ENCODE measurements at regions not wholly inside any gene's neighbourhood (a gene's known extent, or its start where the extent isn't known, plus 50 kb on each side); places are given as distances from the start of the nearest gene placed in this dataset.

DNA sequence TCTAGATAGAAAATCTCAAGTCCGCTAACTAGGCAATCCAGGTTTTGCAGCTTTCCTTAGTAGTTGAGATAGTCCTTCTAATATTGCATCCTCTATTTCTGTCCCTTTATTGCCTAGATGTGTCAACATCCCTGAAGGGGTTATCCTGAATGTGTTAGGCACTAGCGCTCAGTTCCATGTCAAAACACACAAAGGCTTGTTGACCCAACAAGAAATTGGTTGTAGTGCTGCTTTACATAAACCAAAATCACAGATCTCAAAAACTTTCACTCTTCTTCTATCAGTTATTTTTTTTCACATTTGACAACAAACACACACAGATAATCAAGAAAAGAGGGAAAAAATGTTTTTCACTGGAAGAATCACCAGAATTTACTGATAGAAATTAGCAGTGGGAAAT, 51.4 kb upstream of the SOX2 start:
- H3K27ac ChIP-seq = no peak overlapping the region
- H3K4me1 ChIP-seq = no peaks in the 10 kb centered on the region
- H3K9me3 ChIP-seq (replicated peaks in 1 of 11) = no peaks in the 10 kb centered on the region
- no peak overlapping the region for H3K4me3 ChIP-seq
- no peaks in the 10 kb centered on the region for H4K20me1 ChIP-seq
- H3K9ac ChIP-seq = no peak overlapping the region
- no peaks in the 10 kb centered on the region for H3K36me3 ChIP-seq
- no peaks in the 10 kb centered on the region for H3K27me3 ChIP-seq
- TF ChIP-seq Cebpa-rat (IDR thresholded peaks at IDR 0.05) = no peak
- H3K4me2 ChIP-seq = no peak overlapping the region

DNA sequence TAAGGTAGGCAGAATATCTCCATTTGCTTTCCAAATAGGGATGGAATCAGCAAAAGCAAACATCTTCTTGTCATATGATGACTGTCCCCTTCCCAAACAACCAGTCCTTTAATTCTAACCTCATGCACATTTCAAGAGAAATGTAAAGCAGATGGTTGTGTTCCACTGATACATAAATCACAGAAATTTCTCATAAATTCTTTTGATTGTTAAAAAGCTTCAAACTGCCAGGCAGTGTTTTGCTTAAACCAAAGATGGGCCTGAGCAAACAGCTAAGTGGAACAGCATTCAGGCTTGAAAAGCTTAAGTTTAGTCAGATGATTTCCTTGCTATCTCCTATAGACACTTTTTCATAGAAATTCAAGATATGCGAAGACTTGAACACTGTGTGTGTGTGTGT, 74.3 kb upstream of the SOX2 start:
- no peaks in the 10 kb centered on the region for H4K20me1 ChIP-seq
- no peak for TF ChIP-seq Cebpa-rat (IDR thresholded peaks at IDR 0.05)
- no peak overlapping the region for H3K4me2 ChIP-seq
- no peak overlapping the region for H3K27ac ChIP-seq
- H3K27me3 ChIP-seq = no peaks in the 10 kb centered on the region
- H3K4me1 ChIP-seq = no peaks in the 10 kb centered on the region
- H3K4me3 ChIP-seq = no peak overlapping the region
- H3K9me3 ChIP-seq (replicated peaks in 1 of 11) = no peaks in the 10 kb centered on the region
- no peaks in the 10 kb centered on the region for H3K36me3 ChIP-seq
- H3K9ac ChIP-seq = no peak overlapping the region

DNA sequence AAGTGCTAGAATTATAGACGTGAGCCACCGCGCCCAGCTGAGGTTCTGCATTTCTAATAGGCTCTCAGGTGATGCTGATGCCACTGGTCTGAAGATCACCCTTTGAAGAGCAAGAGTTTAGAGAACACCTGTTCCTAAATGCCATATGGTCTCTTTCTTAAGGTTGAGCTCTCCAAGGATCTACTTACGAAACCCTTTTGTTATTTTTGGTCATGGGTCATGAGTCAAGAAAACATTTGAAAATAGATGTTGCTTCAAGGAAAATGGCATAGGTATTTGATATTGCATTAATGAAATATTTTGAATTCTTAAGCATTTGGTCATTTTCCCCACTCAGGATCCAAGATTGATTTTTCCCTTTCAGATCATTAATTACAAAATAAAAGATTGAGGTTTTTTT, 74.7 kb upstream of the SOX2 start:
- no peak overlapping the region for H3K4me3 ChIP-seq
- no peaks in the 10 kb centered on the region for H4K20me1 ChIP-seq
- no peak overlapping the region for H3K9ac ChIP-seq
- no peaks in the 10 kb centered on the region for H3K9me3 ChIP-seq (replicated peaks in 1 of 11)
- TF ChIP-seq Cebpa-rat (IDR thresholded peaks at IDR 0.05) = no peak
- no peaks in the 10 kb centered on the region for H3K4me1 ChIP-seq
- H3K4me2 ChIP-seq = no peak overlapping the region
- no peaks in the 10 kb centered on the region for H3K27me3 ChIP-seq
- no peaks in the 10 kb centered on the region for H3K36me3 ChIP-seq
- no peak overlapping the region for H3K27ac ChIP-seq

DNA sequence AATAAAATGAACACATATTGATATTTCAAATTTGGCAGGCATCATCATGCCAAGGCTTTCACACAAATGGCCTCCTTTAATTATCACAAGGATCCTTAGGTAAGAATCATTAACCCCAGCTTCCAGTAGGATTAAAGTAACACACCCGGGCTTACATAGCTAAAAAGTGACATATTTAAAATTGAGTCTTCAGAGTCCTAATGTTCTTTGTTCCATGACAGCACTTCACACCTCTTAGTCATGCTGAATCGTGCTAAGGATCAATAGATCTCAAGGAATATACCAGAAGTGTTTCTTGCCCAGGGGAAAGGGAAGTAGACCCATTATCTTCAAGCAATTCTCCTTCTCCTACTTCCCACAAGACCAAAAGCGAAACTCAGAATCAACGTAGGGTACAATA, 76.6 kb upstream of the SOX2 start:
- Histone ChIP-seq H3K4me3 (no peak overlapping the region), H3K4me1 (no peaks in the 10 kb centered on the region), H3K4me2 (no peak overlapping the region), H4K20me1 (no peaks in the 10 kb centered on the region), H3K36me3 (no peaks in the 10 kb centered on the region), H3K9me3 (replicated peaks in 1 of 11) (no peaks in the 10 kb centered on the region), H3K27me3 (no peaks in the 10 kb centered on the region), H3K27ac (no peak overlapping the region), H3K9ac (no peak overlapping the region)
- TF ChIP-seq Cebpa-rat (IDR thresholded peaks at IDR 0.05) = no peak

DNA sequence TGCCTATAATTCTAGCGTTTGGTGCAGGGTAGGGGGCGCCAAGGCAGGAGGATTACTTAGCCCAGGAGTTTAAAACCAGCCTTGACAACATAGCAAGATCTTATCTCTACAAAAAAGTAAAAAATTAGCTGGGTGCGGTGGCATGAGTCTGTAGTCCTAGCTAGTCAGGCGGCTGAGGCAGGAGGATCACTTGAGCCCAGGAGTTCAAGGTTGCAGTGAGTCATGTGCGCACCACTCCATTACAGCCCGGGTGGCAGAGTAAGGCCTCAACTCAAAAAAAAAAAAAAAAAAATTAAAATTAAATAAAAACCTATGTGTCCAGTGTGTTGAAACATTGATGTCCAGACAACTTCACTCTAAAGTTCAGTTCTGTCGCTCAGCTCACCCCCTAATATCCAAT, 78.2 kb upstream of the SOX2 start:
- no peak overlapping the region for H3K4me2 ChIP-seq
- H3K27ac ChIP-seq = no peak overlapping the region
- H3K9me3 ChIP-seq (replicated peaks in 1 of 11) = no peaks in the 10 kb centered on the region
- H4K20me1 ChIP-seq = no peaks in the 10 kb centered on the region
- no peaks in the 10 kb centered on the region for H3K36me3 ChIP-seq
- H3K4me1 ChIP-seq = peaks cover 0 to 12% (median 3%) of the 10 kb centered on the region in 10 experiments; a peak in 8 of 20 replicates
- TF ChIP-seq Cebpa-rat (IDR thresholded peaks at IDR 0.05) = no peak
- H3K9ac ChIP-seq = no peak overlapping the region
- no peak overlapping the region for H3K4me3 ChIP-seq
- no peaks in the 10 kb centered on the region for H3K27me3 ChIP-seq

DNA sequence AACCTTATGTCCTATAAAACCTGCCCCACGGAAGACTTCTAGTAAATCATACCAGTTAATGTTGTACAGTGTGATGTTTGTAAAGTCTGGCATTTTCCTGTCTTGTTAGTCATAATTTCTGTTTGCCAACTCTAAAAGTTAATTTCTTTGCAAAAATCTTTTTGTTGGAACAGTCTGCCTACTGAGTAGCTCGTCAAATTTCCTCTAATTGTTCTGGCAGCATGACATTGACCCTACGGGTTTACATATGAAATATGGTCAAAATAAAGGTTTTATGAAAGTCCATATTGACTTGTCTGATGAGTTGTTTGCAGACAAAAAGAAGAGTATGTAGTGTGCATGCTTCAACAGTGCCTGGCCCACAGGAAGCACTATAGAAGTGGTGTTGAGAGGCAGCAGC, 79.8 kb upstream of the SOX2 start:
- Histone ChIP-seq H3K4me3 (no peak overlapping the region), H4K20me1 (no peaks in the 10 kb centered on the region), H3K4me1 (peaks cover 0 to 14% (median 3%) of the 10 kb centered on the region in 10 experiments; a peak in 8 of 20 replicates), H3K9me3 (replicated peaks in 1 of 11) (no peaks in the 10 kb centered on the region), H3K36me3 (no peaks in the 10 kb centered on the region), H3K9ac (no peak overlapping the region), H3K27ac (no peak overlapping the region), H3K4me2 (no peak overlapping the region), H3K27me3 (no peaks in the 10 kb centered on the region)
- TF ChIP-seq Cebpa-rat (IDR thresholded peaks at IDR 0.05) = no peak

DNA sequence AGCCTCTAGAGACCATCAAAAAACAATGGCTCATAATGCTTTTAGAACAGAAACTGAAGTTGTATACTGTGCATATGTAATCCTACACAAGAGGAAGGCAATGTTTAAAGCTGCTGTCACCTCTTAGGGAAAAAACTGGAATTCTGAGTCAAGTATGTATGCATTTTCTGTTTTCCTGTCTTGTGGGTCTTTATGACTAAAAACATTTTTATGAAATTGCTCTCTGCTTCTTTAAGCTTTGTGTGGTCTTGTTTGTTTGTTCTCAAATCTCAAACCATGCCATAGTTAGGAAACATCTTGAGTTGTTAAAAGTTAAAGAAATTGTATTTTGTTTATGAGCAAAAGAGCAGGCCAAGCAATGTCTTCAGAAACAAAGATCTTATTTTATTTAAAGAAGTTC, 80.9 kb upstream of the SOX2 start:
- Histone ChIP-seq H3K27me3 (no peaks in the 10 kb centered on the region), H3K27ac (no peak overlapping the region), H3K9me3 (replicated peaks in 1 of 11) (no peaks in the 10 kb centered on the region), H4K20me1 (no peaks in the 10 kb centered on the region), H3K4me1 (peaks cover 0 to 14% (median 3%) of the 10 kb centered on the region in 10 experiments; a peak in 8 of 20 replicates), H3K4me2 (no peak overlapping the region), H3K4me3 (no peak overlapping the region), H3K9ac (no peak overlapping the region), H3K36me3 (no peaks in the 10 kb centered on the region)
- TF ChIP-seq Cebpa-rat (IDR thresholded peaks at IDR 0.05) = no peak

DNA sequence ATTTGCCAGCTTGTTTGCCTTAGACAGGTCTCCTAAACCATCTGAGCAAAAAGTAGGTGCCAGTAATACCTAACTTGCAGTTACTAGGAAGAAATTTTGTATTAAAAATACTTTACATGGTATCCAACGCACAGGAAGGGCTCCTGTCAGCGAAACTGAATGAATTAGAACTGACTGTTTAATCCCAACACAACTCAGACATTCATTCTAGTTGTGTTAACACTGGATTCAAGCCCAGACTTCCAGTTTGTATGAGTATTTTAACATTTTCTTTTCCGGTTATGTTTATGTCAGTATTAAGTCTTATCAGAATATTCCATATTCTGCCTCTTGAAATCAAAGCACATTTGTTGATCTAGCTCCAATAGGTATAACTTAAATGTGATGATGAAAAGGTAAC, 82.0 kb upstream of the SOX2 start:
- Histone ChIP-seq H3K9me3 (replicated peaks in 1 of 11) (no peaks in the 10 kb centered on the region), H3K4me1 (peaks cover 0 to 16% (median 3%) of the 10 kb centered on the region in 10 experiments; a peak in 9 of 20 replicates), H3K27ac (peak overlapping the region in 2 of 11 experiments; percentile 54; a peak in 3 of 22 replicates), H3K9ac (no peak overlapping the region), H3K4me2 (peak overlapping the region in 2 of 11 experiments; percentile 67 to 78; a peak in 4 of 22 replicates), H3K4me3 (no peak overlapping the region), H3K27me3 (no peaks in the 10 kb centered on the region), H3K36me3 (no peaks in the 10 kb centered on the region), H4K20me1 (no peaks in the 10 kb centered on the region)
- TF ChIP-seq Cebpa-rat (IDR thresholded peaks at IDR 0.05) = no peak

DNA sequence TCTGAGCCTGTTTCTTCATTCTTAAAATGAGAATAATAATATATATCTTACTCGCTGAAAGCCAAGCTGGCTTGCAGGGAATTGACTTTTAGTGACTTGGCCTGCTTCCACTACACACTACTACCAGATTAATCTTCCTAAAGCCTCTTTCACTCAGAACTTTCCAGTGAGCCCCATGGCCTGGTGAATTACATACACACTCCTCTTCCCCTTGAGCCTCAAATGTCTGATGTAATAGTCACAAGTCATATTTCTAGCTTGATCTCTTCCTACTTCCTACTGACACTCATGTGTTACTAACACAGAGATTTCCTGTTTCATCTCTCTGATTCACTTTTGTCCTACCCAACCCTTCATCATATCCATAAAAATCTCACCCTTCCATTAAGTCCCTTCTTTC, 82.7 kb upstream of the SOX2 start:
- peaks cover 5 to 23% (median 9%) of the 10 kb centered on the region in 10 experiments; a peak in 19 of 20 replicates for H3K4me1 ChIP-seq
- H3K27me3 ChIP-seq = no peaks in the 10 kb centered on the region
- peak overlapping the region in 2 of 11 experiments; percentile 54; a peak in 6 of 22 replicates for H3K27ac ChIP-seq
- no peaks in the 10 kb centered on the region for H4K20me1 ChIP-seq
- no peak overlapping the region for H3K9ac ChIP-seq
- H3K9me3 ChIP-seq (replicated peaks in 1 of 11) = no peaks in the 10 kb centered on the region
- peak overlapping the region in 3 of 11 experiments; percentile 41 to 78 (median 67); a peak in 7 of 22 replicates for H3K4me2 ChIP-seq
- no peak for TF ChIP-seq Cebpa-rat (IDR thresholded peaks at IDR 0.05)
- no peaks in the 10 kb centered on the region for H3K36me3 ChIP-seq
- no peak overlapping the region for H3K4me3 ChIP-seq

DNA sequence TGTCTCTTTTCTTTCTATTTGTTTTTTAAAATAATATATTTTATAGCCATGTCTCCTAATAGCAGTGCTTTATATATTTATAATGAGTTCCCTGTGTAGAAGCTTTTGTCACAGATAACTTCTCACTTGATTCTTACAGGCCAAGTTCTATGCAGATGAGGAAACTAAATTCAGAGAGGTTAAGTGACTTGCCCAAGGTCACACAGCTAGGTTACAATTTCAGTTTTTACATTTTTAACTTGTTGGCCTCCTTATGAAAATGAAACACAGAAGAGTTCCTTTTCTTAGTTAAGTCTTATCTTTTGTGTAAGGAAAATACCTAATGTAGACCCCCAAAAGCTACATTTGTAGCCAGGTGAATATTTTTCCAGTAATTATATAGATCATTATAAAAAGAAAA, 83.3 kb upstream of the SOX2 start:
- peaks cover 10 to 29% (median 15%) of the 10 kb centered on the region in 10 experiments; a peak in 19 of 20 replicates for H3K4me1 ChIP-seq
- peak overlapping the region in 2 of 11 experiments; percentile 54; a peak in 3 of 22 replicates for H3K27ac ChIP-seq
- no peak overlapping the region for H3K9ac ChIP-seq
- no peaks in the 10 kb centered on the region for H3K27me3 ChIP-seq
- H3K4me2 ChIP-seq = peak overlapping the region in 3 of 11 experiments; percentile 41 to 78 (median 67); a peak in 3 of 22 replicates
- no peak for TF ChIP-seq Cebpa-rat (IDR thresholded peaks at IDR 0.05)
- H3K9me3 ChIP-seq (replicated peaks in 1 of 11) = no peaks in the 10 kb centered on the region
- no peak overlapping the region for H3K4me3 ChIP-seq
- no peaks in the 10 kb centered on the region for H4K20me1 ChIP-seq
- no peaks in the 10 kb centered on the region for H3K36me3 ChIP-seq
